Choroid plexus epithelial cell (primary cell): ENCODE measurements at regions not wholly inside any gene's neighbourhood (a gene's known extent, or its start where the extent isn't known, plus 50 kb on each side); places are given as distances from the start of the nearest gene placed in this dataset.
A peak's percentile ranks its signal among the peaks of the same experiment; 100 is the strongest.

Experiments
- DNase-seq: peaks from one replicate; pipeline ENCODE4 v3.0.0-alpha.2; 2010; ENCODE audit warnings: low read depth
- H3K4me3 ChIP-seq: 2 replicates; pipeline ENCODE4 v1.5.1; 2011; ENCODE audit warnings: low read depth, mild to moderate bottlenecking, control low read depth, low read length, moderate library complexity
- TF ChIP-seq, protein P1 (sequence below): conservative IDR thresholded peaks from 2 replicates; pipeline ENCODE4 v1.5.1; 2011; ENCODE audit warnings: low read depth, mild to moderate bottlenecking, control low read depth, inconsistent platforms, low read length, moderate library complexity

DNA sequence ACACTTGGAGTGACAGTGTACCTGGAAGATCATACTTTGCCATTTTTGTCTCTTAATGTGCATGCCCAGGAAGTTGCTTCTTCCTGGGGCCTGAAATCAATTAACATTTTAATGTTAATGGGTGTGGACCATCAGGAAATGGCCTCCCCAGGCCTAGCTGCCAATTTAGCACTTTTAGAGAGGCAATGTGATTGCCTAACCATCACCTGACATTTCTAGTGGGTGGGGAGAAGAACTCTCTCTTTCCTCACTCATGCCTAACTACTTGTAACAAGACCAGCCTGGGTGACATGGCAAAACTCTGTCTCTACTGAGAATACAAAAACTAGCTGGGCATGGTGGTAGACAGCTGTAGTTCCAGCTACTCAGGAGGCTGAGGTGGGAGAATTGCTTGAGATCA lies 549.0 kb upstream of the RGS18 start:
- TF ChIP-seq, protein P1, sequence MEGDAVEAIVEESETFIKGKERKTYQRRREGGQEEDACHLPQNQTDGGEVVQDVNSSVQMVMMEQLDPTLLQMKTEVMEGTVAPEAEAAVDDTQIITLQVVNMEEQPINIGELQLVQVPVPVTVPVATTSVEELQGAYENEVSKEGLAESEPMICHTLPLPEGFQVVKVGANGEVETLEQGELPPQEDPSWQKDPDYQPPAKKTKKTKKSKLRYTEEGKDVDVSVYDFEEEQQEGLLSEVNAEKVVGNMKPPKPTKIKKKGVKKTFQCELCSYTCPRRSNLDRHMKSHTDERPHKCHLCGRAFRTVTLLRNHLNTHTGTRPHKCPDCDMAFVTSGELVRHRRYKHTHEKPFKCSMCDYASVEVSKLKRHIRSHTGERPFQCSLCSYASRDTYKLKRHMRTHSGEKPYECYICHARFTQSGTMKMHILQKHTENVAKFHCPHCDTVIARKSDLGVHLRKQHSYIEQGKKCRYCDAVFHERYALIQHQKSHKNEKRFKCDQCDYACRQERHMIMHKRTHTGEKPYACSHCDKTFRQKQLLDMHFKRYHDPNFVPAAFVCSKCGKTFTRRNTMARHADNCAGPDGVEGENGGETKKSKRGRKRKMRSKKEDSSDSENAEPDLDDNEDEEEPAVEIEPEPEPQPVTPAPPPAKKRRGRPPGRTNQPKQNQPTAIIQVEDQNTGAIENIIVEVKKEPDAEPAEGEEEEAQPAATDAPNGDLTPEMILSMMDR, result no peak
- no peak for DNase-seq
- no peak overlapping the region for H3K4me3 ChIP-seq

DNA sequence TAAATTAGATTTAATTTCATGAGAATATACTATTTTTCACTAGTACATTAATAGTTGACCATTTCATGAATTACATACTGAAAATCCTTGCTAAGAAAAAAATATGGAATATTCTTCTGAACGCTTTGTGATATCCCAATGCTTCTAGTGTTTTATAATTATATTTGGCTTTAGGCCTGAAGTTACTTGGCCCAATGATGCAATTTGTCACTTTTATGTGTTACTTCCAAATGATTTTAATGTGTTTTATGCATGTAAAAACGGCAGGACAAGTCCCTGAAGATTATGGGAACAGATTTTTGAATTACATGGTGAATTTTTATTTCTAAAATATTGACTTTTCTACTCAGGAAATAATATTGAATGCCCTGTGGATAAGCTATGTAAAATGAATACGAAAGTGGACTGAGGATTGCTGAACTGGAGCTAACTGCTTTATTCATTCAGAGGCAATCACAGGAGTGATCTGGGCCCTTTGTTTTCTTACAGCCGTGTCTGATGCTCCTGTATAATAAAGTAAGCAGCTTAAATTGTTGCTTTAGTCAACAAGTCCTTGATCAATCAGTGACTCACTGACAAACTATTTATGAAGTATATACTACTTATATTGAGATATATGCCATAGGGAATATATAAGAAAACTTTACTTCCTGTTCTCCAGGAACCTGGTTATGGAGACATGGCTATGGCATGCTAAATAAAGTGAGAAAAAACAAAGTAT lies 543.0 kb upstream of the RGS18 start:
- no peak overlapping the region for H3K4me3 ChIP-seq
- no peak for DNase-seq
- TF ChIP-seq, protein P1, result no peak

DNA sequence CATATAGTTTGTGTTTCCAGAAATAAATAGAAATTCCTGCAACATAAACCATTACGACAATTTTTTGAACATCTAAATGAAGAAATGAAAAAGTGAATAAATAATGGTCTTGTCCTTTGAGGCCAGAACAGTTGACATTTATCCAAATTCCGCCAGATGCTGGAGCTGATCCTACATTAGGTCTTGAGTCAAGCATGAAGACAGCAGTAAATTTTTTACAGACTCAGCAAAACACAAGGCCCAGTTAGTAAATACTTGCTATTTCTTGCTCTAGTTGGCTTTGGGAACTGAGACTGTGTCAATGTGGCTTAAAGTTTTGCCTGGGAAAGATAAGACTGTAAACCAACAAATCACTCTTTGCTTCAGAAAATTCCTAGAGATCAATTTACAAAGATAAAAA lies 540.1 kb upstream of the RGS18 start:
- DNase-seq, result no peak
- no peak overlapping the region for H3K4me3 ChIP-seq
- TF ChIP-seq, protein P1, result no peak

DNA sequence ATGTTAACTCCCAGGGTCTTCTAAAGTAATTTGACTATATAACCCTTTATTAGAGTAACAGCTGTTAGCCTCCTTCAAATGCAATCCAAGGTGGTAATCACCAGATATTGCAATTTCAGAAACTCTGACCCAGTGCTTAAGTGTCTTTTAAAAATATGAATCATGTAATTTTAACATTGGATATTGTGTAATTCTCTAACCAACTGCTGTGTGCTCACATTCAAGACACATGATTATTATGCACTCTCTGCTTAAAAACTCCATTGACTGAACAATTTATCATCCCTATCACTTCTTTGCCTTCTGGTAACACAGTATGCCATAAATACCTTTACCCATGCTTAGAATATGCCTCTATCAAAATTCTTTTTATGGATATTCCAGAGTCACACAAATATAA lies 537.4 kb upstream of the RGS18 start:
- no peak overlapping the region for H3K4me3 ChIP-seq
- DNase-seq, result peak; percentile 6
- TF ChIP-seq, protein P1, result no peak

DNA sequence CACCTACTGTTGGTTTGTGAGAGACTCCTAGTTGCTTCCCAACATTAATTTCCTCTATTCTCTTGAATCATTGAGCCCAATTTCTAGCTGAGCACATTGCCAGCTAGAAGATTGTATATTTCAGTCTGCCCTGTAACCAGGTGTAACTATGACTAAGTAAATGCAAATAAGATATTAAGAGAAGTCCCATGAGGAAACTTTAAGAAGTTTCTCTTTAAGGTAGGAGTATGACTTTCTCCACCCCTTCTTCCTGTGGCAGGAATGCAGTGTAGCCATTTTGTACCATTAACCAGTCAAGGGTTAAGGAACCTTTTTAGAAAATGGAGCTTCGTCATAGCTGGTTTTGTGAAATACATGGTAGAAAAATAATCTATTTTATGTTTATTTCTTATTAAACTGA lies 534.2 kb upstream of the RGS18 start:
- TF ChIP-seq, protein P1, result no peak
- no peak overlapping the region for H3K4me3 ChIP-seq
- DNase-seq, result no peak

DNA sequence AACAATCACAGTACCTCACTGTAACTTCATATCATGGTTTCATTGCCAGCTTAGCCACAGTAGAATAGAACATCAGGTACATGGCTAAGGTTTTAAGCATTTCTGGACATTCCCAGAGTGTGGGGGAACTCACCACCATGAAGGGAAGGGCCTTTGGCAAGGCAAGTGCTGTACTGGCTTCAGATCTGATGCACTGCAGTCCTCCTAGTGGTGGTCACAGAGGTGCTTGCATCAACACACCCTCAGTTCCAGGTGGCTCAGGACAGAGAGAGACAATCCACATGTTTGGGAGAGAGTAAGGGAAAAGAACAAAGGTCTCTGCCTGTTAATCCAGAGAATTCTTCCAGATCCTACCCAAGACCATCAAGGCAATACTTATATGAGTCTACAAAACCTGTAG lies 528.4 kb upstream of the RGS18 start:
- no peak for DNase-seq
- TF ChIP-seq, protein P1, result no peak
- no peak overlapping the region for H3K4me3 ChIP-seq

DNA sequence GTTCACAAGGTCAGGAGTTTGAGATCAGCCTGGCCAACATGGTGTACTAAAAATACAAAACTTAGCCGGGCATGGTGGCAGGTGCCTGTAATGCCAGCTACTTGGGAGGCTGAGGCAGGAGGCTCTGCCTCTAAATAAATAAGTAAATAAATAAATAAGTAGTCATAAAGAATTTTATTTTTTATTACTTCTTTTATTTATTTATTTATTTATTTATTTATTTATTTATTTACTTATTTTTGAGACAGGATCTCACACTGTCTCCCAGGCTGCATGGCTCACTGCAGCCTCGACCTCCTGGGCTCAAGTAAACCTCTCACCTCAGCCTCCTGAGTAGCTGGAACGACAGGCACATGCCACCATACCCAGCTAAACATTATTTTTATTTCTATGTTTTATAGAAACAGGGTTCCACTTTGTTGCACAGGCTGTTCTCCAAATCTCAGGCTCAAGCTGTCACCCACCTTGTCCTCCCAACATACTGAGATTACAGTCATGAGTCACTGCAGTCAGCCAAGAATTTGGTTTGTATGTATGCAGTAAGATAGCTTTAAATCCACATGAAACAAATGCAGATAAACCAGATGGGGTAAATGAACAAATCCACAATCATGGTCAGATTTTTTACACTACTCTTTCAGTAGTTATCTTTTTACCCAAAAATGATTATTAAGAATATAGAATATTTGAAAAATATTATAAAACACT lies 523.3 kb upstream of the RGS18 start:
- TF ChIP-seq, protein P1, result no peak
- DNase-seq, result no peak
- no peak overlapping the region for H3K4me3 ChIP-seq
